ENCODE measurements at regions not wholly inside any gene's neighbourhood (a gene's known extent, or its start where the extent isn't known, plus 50 kb on each side); places are given as distances from the start of the nearest gene placed in this dataset.

GRCh38 chr14:97185186-97185585, 388.0 kb downstream of the VRK1 start:
- no peak for TF ChIP-seq FOXM1 (IDR thresholded peaks at IDR 0.05; ENCODE audit: low read depth)
- peak; percentile 39 for TF ChIP-seq CTCF (IDR thresholded peaks at IDR 0.05)
- TF ChIP-seq RAD21 (IDR thresholded peaks at IDR 0.05; ENCODE audit: low read length): 0 out of 2 replicates have a peak, but pooled peaks have one; percentile 23
- Histone ChIP-seq H3F3A (replicated peaks; ENCODE audit: insufficient read depth) (peaks cover 5% of the 10 kb centered on the region), H3K4me1 (ENCODE audit: control insufficient read depth in 1 of 2, insufficient read depth in 2 of 2, low read depth in 1 of 2, low read length in 1 of 2) (peaks cover 0 to 9% of the 10 kb centered on the region in 2 experiments; a peak in 1 of 4 replicates), H3K9ac (no peak overlapping the region), H3K79me2 (ENCODE audit: insufficient read depth) (no peaks in the 10 kb centered on the region), H2AFZ (ENCODE audit: low read depth) (no peak overlapping the region), H3K4me3 (ENCODE audit: low read depth in 2 of 2, low read length in 1 of 2) (no peak overlapping the region; a peak in 1 of 4 replicates), H3K36me3 (replicated peaks in 1 of 2; ENCODE audit: control insufficient read depth in 1 of 2, insufficient read depth in 2 of 2, low read length in 1 of 2) (no peaks in the 10 kb centered on the region), H3K9me3 (no peaks in the 10 kb centered on the region), H3K27me3 (ENCODE audit: insufficient read depth) (no peaks in the 10 kb centered on the region), H3K9me2 (no peaks in the 10 kb centered on the region), H4K20me1 (ENCODE audit: insufficient read depth) (no peaks in the 10 kb centered on the region), H3K4me2 (no peak overlapping the region), H3K27ac (ENCODE audit: low read depth in 2 of 2, low read length in 1 of 2) (no peak overlapping the region)
- ChIA-PET CTCF (interaction anchor here (1.5 kb wide), 1 partner anchor 23 kb away, joined by 3 read pairs; no protein-coding TSS in a partner anchor), POLR2A (no interaction called here)
- WGBS (ENCODE audit: low lambda C conversion rate): under 1% methylated on average over 6 of the region's 6 CpGs
- no peak for DNase-seq

- no peak overlapping the region for H3K27ac ChIP-seq (ENCODE audit: low read depth in 2 of 2, low read length in 1 of 2)
- no peaks in the 10 kb centered on the region for H3K79me2 ChIP-seq (ENCODE audit: insufficient read depth)
- no peak overlapping the region for H3K9ac ChIP-seq
- H3K4me2 ChIP-seq: no peak overlapping the region
- no peak for TF ChIP-seq NFIC (IDR thresholded peaks at IDR 0.05; ENCODE audit: borderline replicate concordance)
- TF ChIP-seq SMC3 (IDR thresholded peaks at IDR 0.05; ENCODE audit: low read depth, low read length): no peak
- TF ChIP-seq FOSL2 (IDR thresholded peaks at IDR 0.05; ENCODE audit: borderline replicate concordance, low read depth): no peak
- TF ChIP-seq EP300 (IDR thresholded peaks at IDR 0.05; ENCODE audit: borderline replicate concordance in 1 of 2, low read depth in 1 of 2, low read length in 1 of 2): no peak
- no peak overlapping the region for H3K4me3 ChIP-seq (ENCODE audit: low read depth in 2 of 2, low read length in 1 of 2)
- ChIA-PET CTCF (no interaction called here), POLR2A (no interaction called here)
- no peaks in the 10 kb centered on the region for H3K9me2 ChIP-seq
- no peaks in the 10 kb centered on the region for H3K9me3 ChIP-seq
- H2AFZ ChIP-seq (ENCODE audit: low read depth): no peak overlapping the region
- H3K27me3 ChIP-seq (ENCODE audit: insufficient read depth): no peaks in the 10 kb centered on the region
- H3K4me1 ChIP-seq (ENCODE audit: control insufficient read depth in 1 of 2, insufficient read depth in 2 of 2, low read depth in 1 of 2, low read length in 1 of 2): no peaks in the 10 kb centered on the region; a peak in 1 of 4 replicates
- H4K20me1 ChIP-seq (ENCODE audit: insufficient read depth): no peaks in the 10 kb centered on the region
- no peaks in the 10 kb centered on the region for H3K36me3 ChIP-seq (replicated peaks in 1 of 2; ENCODE audit: control insufficient read depth in 1 of 2, insufficient read depth in 2 of 2, low read length in 1 of 2)
- 2% methylated on average over 2 of the region's 2 CpGs for whole genome bisulfite sequencing (ENCODE audit: low lambda C conversion rate)
- no peak for DNase-seq
- H3F3A ChIP-seq (replicated peaks; ENCODE audit: insufficient read depth): no peaks in the 10 kb centered on the region
Observed at GRCh38 chr14:97187916-97188315, 390.7 kb downstream of the VRK1 start.

GRCh38 chr14:97196336-97196735, 399.2 kb downstream of the VRK1 start:
- H3K9me2 ChIP-seq: no peaks in the 10 kb centered on the region
- no peak for TF ChIP-seq SIN3A (IDR thresholded peaks at IDR 0.05; ENCODE audit: borderline replicate concordance, low read depth, low read length)
- no peak for TF ChIP-seq RXRA (IDR thresholded peaks at IDR 0.05; ENCODE audit: borderline replicate concordance, low read depth)
- no peak for TF ChIP-seq EP300 (IDR thresholded peaks at IDR 0.05; ENCODE audit: borderline replicate concordance in 1 of 2, low read depth in 1 of 2, low read length in 1 of 2)
- no peak for TF ChIP-seq MAX (IDR thresholded peaks at IDR 0.05; ENCODE audit: low read depth)
- no peak for TF ChIP-seq ZBTB33 (IDR thresholded peaks at IDR 0.05; ENCODE audit: borderline replicate concordance, low read depth)
- TF ChIP-seq JUND (IDR thresholded peaks at IDR 0.05): no peak
- TF ChIP-seq FOSL2 (IDR thresholded peaks at IDR 0.05; ENCODE audit: borderline replicate concordance, low read depth): no peak
- TF ChIP-seq FOXM1 (IDR thresholded peaks at IDR 0.05; ENCODE audit: low read depth): no peak
- CTCF ChIA-PET: no interaction called here
- H3K4me2 ChIP-seq: no peak overlapping the region
- no peaks in the 10 kb centered on the region for H3K9me3 ChIP-seq
- H4K20me1 ChIP-seq (ENCODE audit: insufficient read depth): no peaks in the 10 kb centered on the region
- no peaks in the 10 kb centered on the region for H3F3A ChIP-seq (replicated peaks; ENCODE audit: insufficient read depth)
- no peaks in the 10 kb centered on the region for H3K4me1 ChIP-seq (ENCODE audit: control insufficient read depth in 1 of 2, insufficient read depth in 2 of 2, low read depth in 1 of 2, low read length in 1 of 2)
- H2AFZ ChIP-seq (ENCODE audit: low read depth): no peak overlapping the region
- H3K36me3 ChIP-seq (replicated peaks in 1 of 2; ENCODE audit: control insufficient read depth in 1 of 2, insufficient read depth in 2 of 2, low read length in 1 of 2): no peaks in the 10 kb centered on the region
- 14% methylated on average over 3 of the region's 4 CpGs for WGBS (ENCODE audit: low lambda C conversion rate)
- no peak overlapping the region for H3K27ac ChIP-seq (ENCODE audit: low read depth in 2 of 2, low read length in 1 of 2)
- no peak overlapping the region for H3K9ac ChIP-seq
- POLR2A ChIA-PET: no interaction called here
- no peaks in the 10 kb centered on the region for H3K79me2 ChIP-seq (ENCODE audit: insufficient read depth)
- no peak for DNase-seq
- H3K27me3 ChIP-seq (ENCODE audit: insufficient read depth): no peaks in the 10 kb centered on the region
- H3K4me3 ChIP-seq (ENCODE audit: low read depth in 2 of 2, low read length in 1 of 2): no peak overlapping the region

Measured in SK-N-SH (cell line).